Psoas muscle (tissue), 7 donors: ENCODE measurements at regions not wholly inside any gene's neighbourhood (a gene's known extent, or its start where the extent isn't known, plus 50 kb on each side); places are given as distances from the start of the nearest gene placed in this dataset.

Source experiments
- ATAC-seq, 4 donors: fragments of 200-7000 bp; cut with Tn5 transposase; one replicate each; pipeline ENCODE4 v1.9.1; 2020; ENCODE audit warnings: moderate library complexity in 3 of 4, mild to moderate bottlenecking in 2 of 4
- DNase-seq, 2 donors: peaks; one replicate each; pipeline ENCODE4 v3.0.0-alpha.2; 2020
- H3K27ac ChIP-seq: fragments of 200-600 bp; one replicate; pipeline ENCODE4 v1.8.0; 2022
- H3K27me3 ChIP-seq, 3 donors: fragments of 200-600 bp in 1 of 3; one replicate each; pipeline versions ENCODE4 v1.6.1 to v1.8.0; 2013 to 2022; ENCODE audit warnings: low read length in 2 of 3, mild to moderate bottlenecking in 2 of 3, moderate library complexity in 1 of 3; ENCODE audit not compliant: insufficient read depth in 3 of 3
- H3K36me3 ChIP-seq, 2 donors: fragments of 200-600 bp in 1 of 2; one replicate each; pipeline versions ENCODE4 v1.6.1 to v1.8.0; 2013 to 2022; ENCODE audit warnings: low read depth in 1 of 2, mild to moderate bottlenecking in 1 of 2, moderate library complexity in 1 of 2; ENCODE audit not compliant: insufficient read depth in 1 of 2
- H3K4me1 ChIP-seq: fragments of 200-600 bp; one replicate; pipeline ENCODE4 v1.8.0; 2022
- H3K4me3 ChIP-seq: fragments of 200-600 bp; one replicate; pipeline ENCODE4 v1.8.0; 2022; ENCODE audit warnings: mild to moderate bottlenecking
- H3K9me3 ChIP-seq: fragments of 200-600 bp; one replicate; pipeline ENCODE4 v1.8.0; 2022
- WGBS, 3 donors: extraction: QIAGEN DNeasy Blood & Tissue Kit; methylation state at CpG; one replicate each; pipeline versions ENCODE4 v1.1.6 to v1.1.7; 2013; 5-methylcytosine and 5-hydroxymethylcytosine counted together
- intact Hi-C, 2 donors: fragments of 100-400 bp; cut with DNase I; formaldehyde crosslinking; loops; one replicate each; pipeline versions ENCODE4 v1.11.0 to v1.14.2; 2022
- TF ChIP-seq, protein P1 (sequence below): fragments of 200-600 bp; IDR thresholded peaks from one replicate; pipeline ENCODE4 v1.8.0; 2022; ENCODE audit warnings: antibody characterized with exemption
- donor health status: healthy with polysubstance abuse.
- donor health status: DM: no; HTN: no; CAD: no; lungs with moderate emphysema.
- donor health status: Bipolar disorder and iron deficiency.
- donor health status: healthy.
- donor health status: DM: yes; HTN: yes; CAD: no.
- donor health status: DM: no; HTN: no; CAD: no.
- donor health status: DM: yes; HTN: yes; CAD: no.

DNA sequence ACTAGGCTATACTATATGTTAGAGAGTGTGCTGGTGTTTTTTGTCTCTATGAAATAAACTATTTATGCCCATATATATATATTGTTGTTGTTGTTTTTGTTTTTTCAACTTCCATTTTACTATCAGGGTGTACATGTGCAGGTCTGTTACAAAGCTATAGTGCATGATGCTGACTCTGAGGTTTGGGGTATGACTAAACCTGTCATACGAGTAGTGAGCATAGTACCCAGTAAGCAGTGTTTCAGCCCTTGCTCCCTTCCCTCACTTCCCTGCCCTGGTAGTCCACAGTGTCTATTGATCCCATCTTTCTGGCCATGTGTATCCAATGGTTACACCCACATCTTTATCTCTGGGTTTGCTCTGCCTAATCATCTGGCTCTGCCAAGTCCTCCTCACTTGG, 101.8 kb downstream of the FAS start:
- whole genome bisulfite sequencing, 3 donors, result 95 to 98% (median 96%) methylated on average over 1 of the region's 1 CpG

DNA sequence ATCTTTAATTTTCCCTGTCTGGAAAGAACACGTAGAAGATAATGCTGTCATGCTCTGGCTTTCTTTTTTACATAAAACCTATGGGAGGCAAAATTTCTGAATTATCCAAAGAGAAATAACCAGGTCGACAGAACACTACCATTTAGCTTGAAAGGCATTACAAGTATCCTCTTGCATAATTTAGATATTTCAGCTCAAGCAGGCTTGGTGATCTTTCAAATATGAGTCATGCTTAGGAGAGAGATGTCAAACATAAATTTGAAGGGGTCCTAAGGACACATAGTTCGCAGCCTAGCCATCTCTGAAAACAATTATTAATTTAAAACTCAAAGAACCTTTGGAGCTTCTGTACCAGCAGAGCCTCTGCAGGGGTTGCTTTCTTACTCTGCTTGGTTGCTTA, 100.9 kb downstream of the FAS start:
- Histone ChIP-seq H3K4me3 (no peak overlapping the region), H3K36me3 (no peaks in the 10 kb centered on the region), H3K4me1 (no peaks in the 10 kb centered on the region), H3K9me3 (no peaks in the 10 kb centered on the region), H3K27me3 (no peaks in the 10 kb centered on the region), H3K27ac (no peak overlapping the region)
- WGBS, 3 donors, result 62 to 77% (median 64%) methylated on average over 3 of the region's 3 CpGs
- no peak for ATAC-seq
- no peak for DNase-seq
- TF ChIP-seq, protein P1, sequence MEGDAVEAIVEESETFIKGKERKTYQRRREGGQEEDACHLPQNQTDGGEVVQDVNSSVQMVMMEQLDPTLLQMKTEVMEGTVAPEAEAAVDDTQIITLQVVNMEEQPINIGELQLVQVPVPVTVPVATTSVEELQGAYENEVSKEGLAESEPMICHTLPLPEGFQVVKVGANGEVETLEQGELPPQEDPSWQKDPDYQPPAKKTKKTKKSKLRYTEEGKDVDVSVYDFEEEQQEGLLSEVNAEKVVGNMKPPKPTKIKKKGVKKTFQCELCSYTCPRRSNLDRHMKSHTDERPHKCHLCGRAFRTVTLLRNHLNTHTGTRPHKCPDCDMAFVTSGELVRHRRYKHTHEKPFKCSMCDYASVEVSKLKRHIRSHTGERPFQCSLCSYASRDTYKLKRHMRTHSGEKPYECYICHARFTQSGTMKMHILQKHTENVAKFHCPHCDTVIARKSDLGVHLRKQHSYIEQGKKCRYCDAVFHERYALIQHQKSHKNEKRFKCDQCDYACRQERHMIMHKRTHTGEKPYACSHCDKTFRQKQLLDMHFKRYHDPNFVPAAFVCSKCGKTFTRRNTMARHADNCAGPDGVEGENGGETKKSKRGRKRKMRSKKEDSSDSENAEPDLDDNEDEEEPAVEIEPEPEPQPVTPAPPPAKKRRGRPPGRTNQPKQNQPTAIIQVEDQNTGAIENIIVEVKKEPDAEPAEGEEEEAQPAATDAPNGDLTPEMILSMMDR, result no peak
- intact Hi-C loops, result no loop called here

More for the DNA sequence above, 101.8 kb downstream of the FAS start:
- Histone ChIP-seq H3K9me3 (no peaks in the 10 kb centered on the region), H3K27ac (no peak overlapping the region), H3K4me1 (no peaks in the 10 kb centered on the region), H3K36me3 (no peaks in the 10 kb centered on the region), H3K27me3 (no peaks in the 10 kb centered on the region), H3K4me3 (no peak overlapping the region)
- intact Hi-C loops, result no loop called here
- TF ChIP-seq, protein P1, result no peak
- ATAC-seq, result no peak
- DNase-seq, result no peak

DNA sequence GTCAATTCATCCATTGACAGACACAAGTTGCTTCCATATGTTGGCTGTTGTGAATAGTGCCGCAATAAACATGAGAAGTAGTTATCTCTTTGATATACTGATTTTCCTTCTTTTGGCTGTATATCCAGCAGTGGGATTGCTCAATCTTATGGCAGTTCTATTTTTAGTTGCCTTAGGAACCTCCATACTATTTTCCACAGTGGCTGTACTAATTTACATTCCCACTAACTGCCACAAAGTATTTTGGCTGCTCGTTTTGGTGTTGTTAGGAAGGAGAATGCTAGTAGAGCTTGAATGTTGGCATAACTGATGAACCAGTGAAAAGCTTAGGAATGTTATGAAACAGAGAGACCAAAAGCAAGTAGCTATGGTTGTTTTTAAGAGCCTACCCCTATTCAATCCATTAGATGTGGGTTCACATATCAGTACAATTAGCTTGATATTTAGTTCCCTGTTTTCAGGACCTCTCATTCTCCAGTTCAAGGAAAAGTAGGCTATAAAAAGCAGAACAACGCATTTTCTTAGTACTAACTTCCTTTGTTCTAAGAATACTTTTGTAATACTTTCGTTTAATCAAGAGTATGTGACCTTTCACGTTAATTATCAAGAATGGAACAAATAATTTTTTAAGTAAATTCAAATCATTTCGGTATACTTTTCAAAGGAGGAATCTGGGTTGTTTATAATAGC, 100.3 kb downstream of the FAS start:
- H3K36me3 ChIP-seq, result no peaks in the 10 kb centered on the region
- H3K27me3 ChIP-seq, result no peaks in the 10 kb centered on the region
- DNase-seq, result no peak
- 44 to 63% (median 52%) methylated on average over 6 of the region's 6 CpGs for WGBS, 3 donors
- no peaks in the 10 kb centered on the region for H3K4me1 ChIP-seq
- ATAC-seq, result no peak
- no peak overlapping the region for H3K27ac ChIP-seq
- intact Hi-C loops, result no loop called here
- TF ChIP-seq, protein P1, result no peak
- H3K4me3 ChIP-seq, result no peak overlapping the region
- H3K9me3 ChIP-seq, result no peaks in the 10 kb centered on the region

DNA sequence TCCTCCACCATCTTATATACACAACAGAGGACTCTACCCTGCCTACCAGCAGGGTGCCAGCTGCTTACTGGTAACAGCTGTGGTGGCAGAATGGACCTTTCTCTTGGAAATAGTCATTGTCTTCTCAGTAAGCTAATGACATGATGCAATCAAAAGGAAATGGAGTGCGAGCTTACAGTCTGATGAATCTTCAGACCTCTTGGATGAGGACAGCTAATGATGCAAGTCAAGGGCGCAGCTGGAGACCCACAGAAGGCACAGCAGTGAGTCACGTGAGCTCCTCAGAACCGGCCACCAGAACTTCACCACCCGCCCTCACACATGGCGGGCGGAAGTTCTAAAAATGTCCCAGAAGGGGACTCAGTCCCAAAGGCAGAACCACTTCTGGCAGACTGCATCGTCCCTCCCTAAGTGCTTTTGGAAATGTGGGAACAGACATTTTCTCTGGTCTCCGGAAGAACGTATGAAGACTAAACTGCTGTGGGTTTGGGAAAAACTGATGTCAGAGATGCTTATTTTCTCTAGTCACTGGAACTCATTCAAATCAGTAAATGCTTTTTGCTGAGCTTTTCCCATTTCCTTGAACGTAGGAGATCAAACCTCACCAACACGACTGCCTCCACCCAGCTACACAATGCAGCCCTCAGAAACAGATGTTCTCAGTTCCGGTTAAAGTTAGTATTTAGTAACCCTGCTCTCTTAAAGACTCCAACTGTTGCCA, 96.4 kb downstream of the FAS start:
- H3K36me3 ChIP-seq, result no peaks in the 10 kb centered on the region
- ATAC-seq (peak; percentile 64 to 90 (median 88)), DNase-seq (peak; percentile 79 to 87)
- no peaks in the 10 kb centered on the region for H3K4me1 ChIP-seq
- peak overlapping the region; percentile 33 for H3K4me3 ChIP-seq
- H3K27me3 ChIP-seq, result no peaks in the 10 kb centered on the region
- no peaks in the 10 kb centered on the region for H3K9me3 ChIP-seq
- intact Hi-C loops, result no loop called here
- peak overlapping the region; percentile 70 for H3K27ac ChIP-seq
- TF ChIP-seq, protein P1, result no peak
- WGBS, 3 donors, result 11 to 17% (median 12%) methylated on average over 13 of the region's 13 CpGs
